ENCODE measurements at regions not wholly inside any gene's neighbourhood (a gene's known extent, or its start where the extent isn't known, plus 50 kb on each side); places are given as distances from the start of the nearest gene placed in this dataset.
"Not testable (repeated sequence)": the region's sequence is repeated elsewhere in the genome, so short reads cannot be mapped to it uniquely, and the experiment has no call there.

- H3K4me3 Mint-ChIP-seq, result no peak overlapping the region
- no peak overlapping the region for H3K27ac ChIP-seq (ENCODE audit: low read length)
- no peak overlapping the region for H3K27ac Mint-ChIP-seq
- no peak overlapping the region for H3K4me3 ChIP-seq (ENCODE audit: control insufficient read depth in 1 of 2, extremely low read depth in 1 of 2, low read length in 1 of 2)
- H3K9me3 ChIP-seq, result no peaks in the 10 kb centered on the region
- ChIA-PET CTCF (no interaction called here), POLR2A (no interaction called here)
- no peak for ATAC-seq (replicated peaks in 1 of 4)
- no peak for DNase-seq
- H3K4me1 Mint-ChIP-seq, result no peaks in the 10 kb centered on the region
- peaks cover 0 to 7% (median 7%) of the 10 kb centered on the region in 3 donors for H3K9me3 Mint-ChIP-seq
- no peaks in the 10 kb centered on the region for H3K36me3 Mint-ChIP-seq
- no peaks in the 10 kb centered on the region for H3K27me3 ChIP-seq (replicated peaks in 1 of 2; ENCODE audit: control insufficient read depth in 2 of 2, extremely low read depth in 1 of 2, insufficient read depth in 2 of 2, low read length in 1 of 2)
- H3K4me1 ChIP-seq (ENCODE audit: control insufficient read depth in 1 of 2, extremely low read depth in 1 of 2, insufficient read depth in 2 of 2, low read length in 2 of 2), result no peaks in the 10 kb centered on the region
- no peaks in the 10 kb centered on the region for H3K36me3 ChIP-seq (ENCODE audit: control insufficient read depth in 2 of 2, extremely low read depth in 1 of 2, insufficient read depth in 1 of 2, low read length in 1 of 2)
- no peaks in the 10 kb centered on the region for H3K27me3 Mint-ChIP-seq
- 60% methylated on average over 2 of the region's 4 CpGs for WGBS (ENCODE audit: insufficient coverage)
These were observed 103.3 kb upstream of the TAS2R1 start for GRCh38 chr5:9733486-9733885.

DNA sequence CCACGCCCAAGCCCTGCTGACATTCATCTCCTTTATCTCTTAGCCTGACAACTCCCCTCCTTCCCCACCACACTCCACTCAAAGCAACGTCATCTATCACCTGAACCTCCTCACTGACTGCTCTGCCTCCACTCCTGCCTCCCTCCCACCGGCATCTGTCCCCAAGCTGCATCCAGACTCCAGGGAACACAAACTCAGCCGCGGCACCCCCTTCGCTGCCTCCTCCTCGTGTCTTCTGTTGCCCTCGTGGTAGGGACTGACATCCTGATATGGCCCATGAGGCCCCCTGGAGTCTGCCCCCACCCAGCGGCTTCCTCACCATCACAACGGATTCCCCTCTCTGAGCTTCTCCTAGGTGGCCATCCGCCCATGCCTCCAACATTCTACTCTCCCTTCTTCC, 101.0 kb upstream of the TAS2R1 start:
- H3K36me3 Mint-ChIP-seq, result no peaks in the 10 kb centered on the region
- H3K4me3 Mint-ChIP-seq, result no peak overlapping the region
- H3K4me1 ChIP-seq (ENCODE audit: control insufficient read depth in 1 of 2, extremely low read depth in 1 of 2, insufficient read depth in 2 of 2, low read length in 2 of 2), result no peaks in the 10 kb centered on the region
- no peak overlapping the region for H3K27ac Mint-ChIP-seq
- ChIA-PET CTCF (no interaction called here), POLR2A (no interaction called here)
- H3K4me3 ChIP-seq (ENCODE audit: control insufficient read depth in 1 of 2, extremely low read depth in 1 of 2, low read length in 1 of 2), result no peak overlapping the region
- no peak overlapping the region for H3K27ac ChIP-seq (ENCODE audit: low read length)
- no peaks in the 10 kb centered on the region for H3K36me3 ChIP-seq (ENCODE audit: control insufficient read depth in 2 of 2, extremely low read depth in 1 of 2, insufficient read depth in 1 of 2, low read length in 1 of 2)
- no peaks in the 10 kb centered on the region for H3K27me3 ChIP-seq (replicated peaks in 1 of 2; ENCODE audit: control insufficient read depth in 2 of 2, extremely low read depth in 1 of 2, insufficient read depth in 2 of 2, low read length in 1 of 2)
- DNase-seq (no peak), ATAC-seq (replicated peaks in 1 of 4) (no peak)
- H3K9me3 Mint-ChIP-seq, result peaks cover 5 to 14% (median 10%) of the 10 kb centered on the region in 3 donors
- no peaks in the 10 kb centered on the region for H3K9me3 ChIP-seq
- H3K4me1 Mint-ChIP-seq, result no peaks in the 10 kb centered on the region
- no peaks in the 10 kb centered on the region for H3K27me3 Mint-ChIP-seq
- WGBS (ENCODE audit: insufficient coverage), result 77% methylated on average over 11 of the region's 11 CpGs

GRCh38 chr5:9728261-9728660, 98.1 kb upstream of the TAS2R1 start:
- ChIA-PET CTCF (interaction anchor here in 1 of 2 donors (0.6 kb wide), 1 partner anchor 416 kb away, joined by 3 read pairs; no protein-coding TSS in a partner anchor), POLR2A (no interaction called here)
- Histone ChIP-seq H3K36me3 (ENCODE audit: control insufficient read depth in 2 of 2, extremely low read depth in 1 of 2, insufficient read depth in 1 of 2, low read length in 1 of 2) (no peaks in the 10 kb centered on the region), H3K27me3 (replicated peaks in 1 of 2; ENCODE audit: control insufficient read depth in 2 of 2, extremely low read depth in 1 of 2, insufficient read depth in 2 of 2, low read length in 1 of 2) (no peaks in the 10 kb centered on the region), H3K9me3 (no peaks in the 10 kb centered on the region), H3K27ac (ENCODE audit: low read length) (no peak overlapping the region), H3K4me1 (ENCODE audit: control insufficient read depth in 1 of 2, extremely low read depth in 1 of 2, insufficient read depth in 2 of 2, low read length in 2 of 2) (no peaks in the 10 kb centered on the region), H3K4me3 (ENCODE audit: control insufficient read depth in 1 of 2, extremely low read depth in 1 of 2, low read length in 1 of 2) (no peak overlapping the region)
- H3K9me3 Mint-ChIP-seq, result peaks cover 5 to 14% (median 5%) of the 10 kb centered on the region in 3 donors
- H3K27ac Mint-ChIP-seq, result no peak overlapping the region
- ATAC-seq (replicated peaks in 1 of 4), result no peak
- no peak for DNase-seq
- H3K4me1 Mint-ChIP-seq, result no peaks in the 10 kb centered on the region
- no peak overlapping the region for H3K4me3 Mint-ChIP-seq
- H3K27me3 Mint-ChIP-seq, result no peaks in the 10 kb centered on the region
- 52% methylated on average over 2 of the region's 2 CpGs for WGBS (ENCODE audit: insufficient coverage)
- no peaks in the 10 kb centered on the region for H3K36me3 Mint-ChIP-seq

DNA sequence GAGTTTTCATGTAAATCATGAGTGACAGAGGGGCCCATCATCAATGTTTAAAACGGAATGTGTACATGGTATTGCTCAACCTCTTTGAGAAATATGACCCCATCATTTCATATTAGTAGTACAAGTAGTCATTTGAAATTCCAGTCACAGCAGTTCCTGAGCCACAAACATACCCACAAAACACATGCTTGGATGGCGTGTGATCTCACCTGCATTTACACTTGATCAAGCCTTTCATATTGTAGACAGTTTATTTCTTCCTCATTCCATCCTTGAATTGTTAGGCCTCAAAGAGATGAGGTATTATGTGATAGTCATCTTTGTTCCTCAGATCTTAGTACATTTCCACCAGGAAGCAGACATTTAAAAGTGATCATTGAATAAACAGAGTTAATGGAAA, 96.8 kb upstream of the TAS2R1 start:
- CTCF ChIA-PET, result no interaction called here

DNA sequence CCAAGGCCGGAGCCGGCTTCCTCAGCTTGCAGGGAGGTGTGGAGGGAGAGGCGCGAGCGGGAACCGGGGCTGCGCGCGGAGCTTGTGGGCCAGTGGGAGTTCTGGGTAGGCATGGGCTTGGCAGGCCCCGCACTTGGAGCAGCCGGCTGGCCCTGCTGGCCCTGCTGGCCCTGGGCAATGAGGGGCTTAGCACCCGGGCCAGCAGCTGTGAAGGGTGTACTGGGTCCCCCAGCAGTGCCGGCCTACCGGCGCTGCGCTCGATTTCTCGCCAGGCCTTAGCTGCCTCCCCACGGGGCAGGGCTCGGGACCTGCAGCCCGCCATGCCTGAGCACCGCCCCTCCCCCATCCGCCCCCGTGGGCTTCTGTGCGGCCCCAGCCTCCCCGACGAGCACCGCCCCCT, 95.1 kb upstream of the TAS2R1 start:
- H3K27me3 ChIP-seq (replicated peaks in 1 of 2; ENCODE audit: control insufficient read depth in 2 of 2, extremely low read depth in 1 of 2, insufficient read depth in 2 of 2, low read length in 1 of 2); CTCF ChIA-PET; POLR2A ChIA-PET; H3K4me3 ChIP-seq (ENCODE audit: control insufficient read depth in 1 of 2, extremely low read depth in 1 of 2, low read length in 1 of 2); H3K36me3 Mint-ChIP-seq; H3K27ac ChIP-seq (ENCODE audit: low read length); H3K4me1 ChIP-seq (ENCODE audit: control insufficient read depth in 1 of 2, extremely low read depth in 1 of 2, insufficient read depth in 2 of 2, low read length in 2 of 2); H3K4me1 Mint-ChIP-seq; H3K27ac Mint-ChIP-seq; ATAC-seq (replicated peaks in 1 of 4); H3K9me3 Mint-ChIP-seq; H3K27me3 Mint-ChIP-seq; H3K36me3 ChIP-seq (ENCODE audit: control insufficient read depth in 2 of 2, extremely low read depth in 1 of 2, insufficient read depth in 1 of 2, low read length in 1 of 2); H3K9me3 ChIP-seq; DNase-seq; H3K4me3 Mint-ChIP-seq: not testable (repeated sequence)
- 91% methylated on average over 25 of the region's 28 CpGs for WGBS (ENCODE audit: insufficient coverage)

More for the DNA sequence above, 96.8 kb upstream of the TAS2R1 start:
- DNase-seq (no peak), ATAC-seq (replicated peaks in 1 of 4) (no peak)
- Histone ChIP-seq H3K36me3 (ENCODE audit: control insufficient read depth in 2 of 2, extremely low read depth in 1 of 2, insufficient read depth in 1 of 2, low read length in 1 of 2) (no peaks in the 10 kb centered on the region), H3K4me3 (ENCODE audit: control insufficient read depth in 1 of 2, extremely low read depth in 1 of 2, low read length in 1 of 2) (no peak overlapping the region), H3K27me3 (replicated peaks in 1 of 2; ENCODE audit: control insufficient read depth in 2 of 2, extremely low read depth in 1 of 2, insufficient read depth in 2 of 2, low read length in 1 of 2) (no peaks in the 10 kb centered on the region), H3K4me1 (ENCODE audit: control insufficient read depth in 1 of 2, extremely low read depth in 1 of 2, insufficient read depth in 2 of 2, low read length in 2 of 2) (no peaks in the 10 kb centered on the region), H3K27ac (ENCODE audit: low read length) (no peak overlapping the region), H3K9me3 (no peaks in the 10 kb centered on the region)
- POLR2A ChIA-PET, result no interaction called here
- no CpG with 5 or more reads among the region's 2 CpGs for WGBS (ENCODE audit: insufficient coverage)
- Mint-ChIP-seq H3K4me1 (no peaks in the 10 kb centered on the region), H3K36me3 (no peaks in the 10 kb centered on the region), H3K27me3 (no peaks in the 10 kb centered on the region), H3K4me3 (no peak overlapping the region), H3K9me3 (peaks cover 5 to 7% (median 5%) of the 10 kb centered on the region in 3 donors), H3K27ac (no peak overlapping the region)

DNA sequence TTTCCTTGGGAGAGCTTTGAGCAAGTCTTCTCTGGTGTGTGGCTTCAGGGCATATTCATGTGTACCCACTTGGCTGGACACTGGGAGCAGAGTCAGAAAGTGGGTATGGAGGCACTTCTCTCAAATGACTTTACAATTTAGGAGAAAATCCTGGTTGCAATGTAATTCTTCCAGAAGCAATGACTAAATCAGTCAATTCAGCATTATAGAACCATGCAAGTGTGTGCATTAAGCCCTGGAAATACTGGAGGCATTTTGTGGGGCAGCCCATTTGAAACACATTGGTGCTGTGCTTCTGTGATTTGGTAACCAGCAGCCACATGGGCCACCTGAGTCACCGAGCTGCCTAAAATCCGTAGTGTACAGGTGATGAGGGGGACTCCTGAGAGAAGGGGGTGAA, 94.6 kb upstream of the TAS2R1 start:
- WGBS (ENCODE audit: insufficient coverage), result 79% methylated on average over 2 of the region's 2 CpGs
- Mint-ChIP-seq H3K9me3 (peaks cover 5 to 14% (median 6%) of the 10 kb centered on the region in 3 donors), H3K4me1 (no peaks in the 10 kb centered on the region), H3K36me3 (no peaks in the 10 kb centered on the region), H3K4me3 (no peak overlapping the region), H3K27ac (no peak overlapping the region), H3K27me3 (no peaks in the 10 kb centered on the region)
- Histone ChIP-seq H3K36me3 (ENCODE audit: control insufficient read depth in 2 of 2, extremely low read depth in 1 of 2, insufficient read depth in 1 of 2, low read length in 1 of 2) (no peaks in the 10 kb centered on the region), H3K9me3 (no peaks in the 10 kb centered on the region), H3K27ac (ENCODE audit: low read length) (no peak overlapping the region), H3K4me1 (ENCODE audit: control insufficient read depth in 1 of 2, extremely low read depth in 1 of 2, insufficient read depth in 2 of 2, low read length in 2 of 2) (no peaks in the 10 kb centered on the region), H3K27me3 (replicated peaks in 1 of 2; ENCODE audit: control insufficient read depth in 2 of 2, extremely low read depth in 1 of 2, insufficient read depth in 2 of 2, low read length in 1 of 2) (no peaks in the 10 kb centered on the region), H3K4me3 (ENCODE audit: control insufficient read depth in 1 of 2, extremely low read depth in 1 of 2, low read length in 1 of 2) (no peak overlapping the region)
- CTCF ChIA-PET, result no interaction called here
- DNase-seq (no peak), ATAC-seq (replicated peaks in 1 of 4) (no peak)
- POLR2A ChIA-PET, result no interaction called here

DNA sequence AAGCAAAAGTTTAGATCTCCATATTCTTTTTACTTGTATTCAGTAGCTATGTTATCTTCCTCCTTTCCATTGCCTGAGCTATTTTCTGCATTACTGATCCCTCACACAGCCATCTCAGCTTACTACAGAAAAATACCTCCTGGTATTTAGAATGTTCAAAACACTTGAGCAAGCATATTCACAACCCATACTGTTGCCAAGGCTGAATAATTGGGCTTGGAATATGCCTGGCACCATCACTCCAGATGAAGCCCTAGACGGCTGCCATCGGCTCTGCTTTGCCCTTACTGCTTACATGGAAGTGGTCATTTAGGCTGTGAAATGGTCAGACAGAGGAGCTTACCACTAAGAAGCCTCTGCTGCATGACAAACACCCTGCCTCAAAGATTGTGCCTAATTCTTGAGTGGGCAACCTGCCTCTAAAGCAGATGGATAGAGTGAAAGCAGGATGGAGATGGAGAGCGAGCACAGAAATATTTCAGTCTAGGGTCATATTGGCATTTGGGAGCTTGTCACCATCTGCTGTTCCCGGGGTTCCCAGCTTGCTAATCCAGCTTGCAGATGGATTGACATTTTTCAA, 92.5 kb upstream of the TAS2R1 start:
- H3K27me3 Mint-ChIP-seq, result no peaks in the 10 kb centered on the region
- Histone ChIP-seq H3K4me3 (ENCODE audit: control insufficient read depth in 1 of 2, extremely low read depth in 1 of 2, low read length in 1 of 2) (no peak overlapping the region), H3K9me3 (no peaks in the 10 kb centered on the region), H3K27me3 (replicated peaks in 1 of 2; ENCODE audit: control insufficient read depth in 2 of 2, extremely low read depth in 1 of 2, insufficient read depth in 2 of 2, low read length in 1 of 2) (no peaks in the 10 kb centered on the region), H3K4me1 (ENCODE audit: control insufficient read depth in 1 of 2, extremely low read depth in 1 of 2, insufficient read depth in 2 of 2, low read length in 2 of 2) (no peaks in the 10 kb centered on the region), H3K27ac (ENCODE audit: low read length) (no peak overlapping the region), H3K36me3 (ENCODE audit: control insufficient read depth in 2 of 2, extremely low read depth in 1 of 2, insufficient read depth in 1 of 2, low read length in 1 of 2) (no peaks in the 10 kb centered on the region)
- ChIA-PET POLR2A (no interaction called here), CTCF (no interaction called here)
- H3K27ac Mint-ChIP-seq, result no peak overlapping the region
- WGBS (ENCODE audit: insufficient coverage), result 100% methylated on average over 1 of the region's 4 CpGs
- ATAC-seq (replicated peaks in 1 of 4) (no peak), DNase-seq (no peak)
- no peaks in the 10 kb centered on the region for H3K36me3 Mint-ChIP-seq
- H3K9me3 Mint-ChIP-seq, result peaks cover 0 to 14% (median 4%) of the 10 kb centered on the region in 3 donors
- H3K4me3 Mint-ChIP-seq, result no peak overlapping the region
- H3K4me1 Mint-ChIP-seq, result no peaks in the 10 kb centered on the region
